Bronchial epithelial cell (primary cell): ENCODE measurements at regions not wholly inside any gene's neighbourhood (a gene's known extent, or its start where the extent isn't known, plus 50 kb on each side); places are given as distances from the start of the nearest gene placed in this dataset.
"Not testable (repeated sequence)": the region's sequence is repeated elsewhere in the genome, so short reads cannot be mapped to it uniquely, and the experiment has no call there.

Experiments used
- DNase-seq: peaks from one replicate; pipeline ENCODE4 v3.0.0-alpha.2; 2010; ENCODE audit warnings: low read depth
- FAIRE-seq: peaks from 2 replicates; lab custom pipeline; 2011; peaks lifted over from hg19 to GRCh38; lab: Jason Lieb, UNC
- H3K27me3 ChIP-seq: 2 replicates; pipeline ENCODE4 v1.5.1; 2011; ENCODE audit warnings: low read length; ENCODE audit not compliant: control insufficient read depth, insufficient read depth
- H3K36me3 ChIP-seq: 2 replicates; pipeline ENCODE4 v1.5.1; 2011; ENCODE audit warnings: low read length; ENCODE audit not compliant: control insufficient read depth, insufficient read depth
- H3K4me3 ChIP-seq: 2 replicates; pipeline ENCODE4 v1.5.1; 2011; ENCODE audit warnings: mild to moderate bottlenecking, low read depth, low read length, control low read depth
- TF ChIP-seq, protein P1 (sequence below): IDR thresholded peaks from 2 replicates; pipeline ENCODE4 v1.5.1; 2011; ENCODE audit warnings: mild to moderate bottlenecking, moderate library complexity, low read length, control low read depth, inconsistent platforms; ENCODE audit not compliant: insufficient read depth, severe bottlenecking

DNA sequence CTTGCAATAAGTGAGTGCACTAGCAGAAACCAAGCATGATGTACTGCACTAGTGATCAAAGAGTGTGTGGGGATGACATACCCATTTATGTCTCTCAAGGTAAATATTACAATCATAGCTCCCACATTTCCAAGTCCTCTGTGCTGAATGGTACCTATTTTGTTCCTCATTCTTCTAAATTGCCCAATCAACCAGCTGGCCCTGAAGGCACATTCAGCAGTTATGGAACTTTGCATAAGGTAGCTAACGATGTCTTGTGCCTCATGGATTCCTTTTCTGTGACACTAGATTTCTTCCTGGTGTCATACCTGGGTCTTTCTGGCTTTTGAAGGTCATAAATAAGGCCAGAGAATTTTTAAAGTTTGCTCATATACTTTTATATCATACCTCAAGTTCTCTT lies 963.0 kb downstream of the SLC4A3 start:
- TF ChIP-seq, protein P1, sequence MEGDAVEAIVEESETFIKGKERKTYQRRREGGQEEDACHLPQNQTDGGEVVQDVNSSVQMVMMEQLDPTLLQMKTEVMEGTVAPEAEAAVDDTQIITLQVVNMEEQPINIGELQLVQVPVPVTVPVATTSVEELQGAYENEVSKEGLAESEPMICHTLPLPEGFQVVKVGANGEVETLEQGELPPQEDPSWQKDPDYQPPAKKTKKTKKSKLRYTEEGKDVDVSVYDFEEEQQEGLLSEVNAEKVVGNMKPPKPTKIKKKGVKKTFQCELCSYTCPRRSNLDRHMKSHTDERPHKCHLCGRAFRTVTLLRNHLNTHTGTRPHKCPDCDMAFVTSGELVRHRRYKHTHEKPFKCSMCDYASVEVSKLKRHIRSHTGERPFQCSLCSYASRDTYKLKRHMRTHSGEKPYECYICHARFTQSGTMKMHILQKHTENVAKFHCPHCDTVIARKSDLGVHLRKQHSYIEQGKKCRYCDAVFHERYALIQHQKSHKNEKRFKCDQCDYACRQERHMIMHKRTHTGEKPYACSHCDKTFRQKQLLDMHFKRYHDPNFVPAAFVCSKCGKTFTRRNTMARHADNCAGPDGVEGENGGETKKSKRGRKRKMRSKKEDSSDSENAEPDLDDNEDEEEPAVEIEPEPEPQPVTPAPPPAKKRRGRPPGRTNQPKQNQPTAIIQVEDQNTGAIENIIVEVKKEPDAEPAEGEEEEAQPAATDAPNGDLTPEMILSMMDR: no peak
- Histone ChIP-seq H3K4me3 (no peak overlapping the region), H3K36me3 (no peaks in the 10 kb centered on the region), H3K27me3 (no peaks in the 10 kb centered on the region)
- DNase-seq (peak; percentile 8), FAIRE-seq (no peak)

DNA sequence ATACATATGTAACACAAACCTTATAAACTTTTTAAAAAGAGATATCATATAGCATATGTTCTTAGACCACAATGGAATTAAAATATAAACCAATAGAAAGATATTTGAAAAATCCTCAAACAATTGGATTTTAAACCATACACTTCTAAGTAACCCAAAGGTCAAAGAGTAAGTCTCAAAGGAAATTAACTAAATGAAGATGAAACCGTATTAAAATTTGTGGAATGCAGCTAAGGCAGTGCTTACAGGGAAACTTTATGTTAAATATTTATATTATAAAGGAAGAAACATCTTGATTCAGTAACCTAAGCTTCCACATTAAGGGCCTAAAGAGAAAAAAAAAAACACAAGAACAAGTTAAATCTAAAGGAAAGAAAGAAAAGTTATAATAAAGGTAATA lies 966.1 kb downstream of the SLC4A3 start:
- no peaks in the 10 kb centered on the region for H3K36me3 ChIP-seq

DNA sequence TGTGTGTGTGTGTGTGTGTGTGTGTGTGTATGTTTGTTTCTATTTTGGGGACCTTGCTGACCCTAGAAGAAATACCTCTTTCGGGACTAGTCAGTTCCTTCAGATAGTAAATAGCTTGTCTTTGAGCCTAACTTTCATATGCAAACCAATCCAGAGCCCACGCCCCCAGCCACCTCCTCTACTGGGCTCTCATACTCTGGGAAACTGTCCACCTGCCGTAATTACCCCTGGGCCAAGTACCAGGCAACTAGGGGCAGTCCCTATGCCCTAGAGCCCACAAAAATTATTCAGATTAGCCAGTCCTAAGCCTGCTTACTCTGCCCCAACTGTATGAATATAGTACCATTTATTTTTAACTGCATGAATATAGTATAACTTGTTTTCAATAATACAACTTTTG lies 970.4 kb downstream of the EPHA4 start:
- TF ChIP-seq, protein P1: no peak
- Histone ChIP-seq H3K27me3 (no peaks in the 10 kb centered on the region), H3K36me3 (no peaks in the 10 kb centered on the region), H3K4me3 (no peak overlapping the region)
- no peak for DNase-seq
- no peak for FAIRE-seq

More for the DNA sequence above, 966.1 kb downstream of the SLC4A3 start:
- DNase-seq (no peak), FAIRE-seq (no peak)
- Histone ChIP-seq H3K27me3 (no peaks in the 10 kb centered on the region), H3K4me3 (no peak overlapping the region)
- TF ChIP-seq, protein P1: no peak

- not testable (repeated sequence) for DNase-seq, FAIRE-seq, H3K36me3 ChIP-seq, H3K4me3 ChIP-seq, H3K27me3 ChIP-seq
Observed at GRCh38 chr2:220613004-220613403, 959.1 kb downstream of the EPHA4 start.

- no peak overlapping the region for H3K4me3 ChIP-seq
- no peak for DNase-seq
- TF ChIP-seq, protein P1: no peak
- H3K36me3 ChIP-seq: no peaks in the 10 kb centered on the region
- FAIRE-seq: no peak
- no peaks in the 10 kb centered on the region for H3K27me3 ChIP-seq
Observed at GRCh38 chr2:220614064-220614463, 958.0 kb downstream of the EPHA4 start.

DNA sequence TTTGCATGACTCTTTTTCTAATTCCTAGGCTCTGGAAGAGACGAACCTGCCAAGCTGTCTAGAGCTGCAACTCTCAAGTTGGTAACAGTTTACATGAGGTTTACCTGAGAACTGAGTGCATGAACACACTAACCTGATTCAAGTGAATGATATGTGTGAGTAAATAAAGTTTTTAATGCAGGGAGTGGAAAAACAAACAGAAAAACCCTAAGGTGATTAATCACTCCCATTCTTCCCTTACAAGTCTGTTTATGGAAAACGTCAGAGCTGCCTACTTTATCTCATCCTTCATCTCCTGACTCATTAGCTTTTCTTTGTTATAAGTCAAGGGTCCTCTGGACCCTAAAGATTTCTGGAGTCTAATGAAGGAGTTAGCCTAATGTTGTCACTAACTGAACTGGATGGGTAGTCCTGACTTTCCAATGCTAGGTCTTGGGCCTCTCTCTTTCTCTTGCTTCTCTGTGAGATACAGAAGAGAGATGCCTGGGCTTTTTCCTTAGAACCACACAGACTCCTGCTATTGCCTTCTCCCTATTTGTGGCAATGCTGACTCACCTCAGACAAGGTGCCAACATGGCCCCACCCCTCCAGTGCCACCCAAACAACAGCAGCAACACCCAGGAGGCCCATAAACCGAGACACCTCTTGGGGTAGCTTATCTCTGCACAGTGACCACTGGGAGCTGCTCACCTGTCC lies 952.4 kb downstream of the EPHA4 start:
- DNase-seq (peak; percentile 99), FAIRE-seq (peak; percentile 96)
- no peak overlapping the region for H3K4me3 ChIP-seq
- H3K36me3 ChIP-seq: no peaks in the 10 kb centered on the region
- H3K27me3 ChIP-seq: no peaks in the 10 kb centered on the region
- TF ChIP-seq, protein P1: no peak
